ENCODE measurements at regions not wholly inside any gene's neighbourhood (a gene's known extent, or its start where the extent isn't known, plus 50 kb on each side); places are given as distances from the start of the nearest gene placed in this dataset.

- DNase-seq (ENCODE audit: low spot score) = no peak
- no peaks in the 10 kb centered on the region for H3K27me3 Mint-ChIP-seq (ENCODE audit: low read depth)
- no peaks in the 10 kb centered on the region for H3K9me3 Mint-ChIP-seq
- ChIA-PET CTCF (no interaction called here), POLR2A (no interaction called here)
- TF ChIP-seq IRF2 (CRISPR knock-in tag; IDR thresholded peaks at IDR 0.05; ENCODE audit: borderline replicate concordance, low read depth) (no peak), TP53 (CRISPR knock-in tag; IDR thresholded peaks at IDR 0.05) (no peak), ZBTB43 (CRISPR knock-in tag; IDR thresholded peaks at IDR 0.05) (no peak), JUN (CRISPR knock-in tag; IDR thresholded peaks at IDR 0.05) (no peak), ZBTB21 (CRISPR knock-in tag; IDR thresholded peaks at IDR 0.05; ENCODE audit: borderline replicate concordance) (no peak), HMGA2 (CRISPR knock-in tag; IDR thresholded peaks at IDR 0.05) (no peak), RELA (CRISPR knock-in tag; IDR thresholded peaks at IDR 0.05; ENCODE audit: borderline replicate concordance) (no peak), E2F4 (CRISPR knock-in tag; IDR thresholded peaks at IDR 0.05; ENCODE audit: borderline replicate concordance, low read depth) (no peak), ERG (CRISPR knock-in tag; IDR thresholded peaks at IDR 0.05) (no peak), SMAD4 (CRISPR knock-in tag; IDR thresholded peaks at IDR 0.05) (no peak), ESRRA (CRISPR knock-in tag; IDR thresholded peaks at IDR 0.05; ENCODE audit: borderline replicate concordance) (no peak), GRHL2 (CRISPR knock-in tag; IDR thresholded peaks at IDR 0.05; ENCODE audit: insufficient replicate concordance, severe bottlenecking) (no peak), ZNF532 (CRISPR knock-in tag; IDR thresholded peaks at IDR 0.05; ENCODE audit: borderline replicate concordance) (no peak), SOX15 (CRISPR knock-in tag; IDR thresholded peaks at IDR 0.05) (no peak), NR1H2 (CRISPR knock-in tag; IDR thresholded peaks at IDR 0.05) (no peak), ZSCAN18 (CRISPR knock-in tag; IDR thresholded peaks at IDR 0.05) (no peak), SP1 (CRISPR knock-in tag; conservative IDR thresholded peaks at IDR 0.05) (no peak), ZMAT4 (CRISPR knock-in tag; IDR thresholded peaks at IDR 0.05) (no peak)
- H3K27ac Mint-ChIP-seq = no peak overlapping the region
- H3K4me1 Mint-ChIP-seq = no peaks in the 10 kb centered on the region; the same call in 1 of the 2 replicates
- H3K4me3 Mint-ChIP-seq = no peak overlapping the region
- H3K36me3 Mint-ChIP-seq = no peaks in the 10 kb centered on the region
- no peak for ATAC-seq
Measured at GRCh38 chr14:97408503-97408902, 611.3 kb downstream of the VRK1 start.

Data from WTC11 (cell line).